Hematopoietic multipotent progenitor cell treated with erythropoietin and hydrocortisone succinate and interleukin-3 and kit ligand, for 8 days (in vitro differentiated cells): ENCODE measurements at regions not wholly inside any gene's neighbourhood (a gene's known extent, or its start where the extent isn't known, plus 50 kb on each side); places are given as distances from the start of the nearest gene placed in this dataset.
"Not testable (repeated sequence)": the region's sequence is repeated elsewhere in the genome, so short reads cannot be mapped to it uniquely, and the experiment has no call there.

Experiments
- DNase-seq: peaks from one replicate; pipeline ENCODE4 v3.0.0-alpha.2; 2015

DNA sequence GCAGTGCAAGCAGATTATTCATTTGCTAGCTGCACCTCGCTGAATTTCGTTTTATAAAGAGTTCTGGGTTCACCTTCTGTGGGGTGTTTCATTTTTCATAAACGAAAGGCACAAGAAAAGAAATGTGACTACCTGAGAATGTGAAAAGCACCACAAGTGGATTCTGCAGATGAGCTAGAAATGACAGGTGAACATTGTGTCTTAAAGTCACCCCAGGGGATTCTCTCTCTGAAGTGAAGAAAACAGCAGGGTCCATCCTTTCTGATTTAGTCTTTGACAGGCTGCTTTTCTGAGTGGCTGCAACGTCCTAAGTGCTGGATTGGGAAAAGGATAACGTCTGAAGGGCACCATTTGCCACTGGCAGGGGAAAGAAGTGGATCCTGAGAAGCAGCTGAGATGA lies 469.3 kb downstream of the SPATA31D1 start:
- no peak for DNase-seq

GRCh38 chr9:82458296-82458695 lies 469.7 kb downstream of the SPATA31D1 start:
- no peak for DNase-seq

DNA sequence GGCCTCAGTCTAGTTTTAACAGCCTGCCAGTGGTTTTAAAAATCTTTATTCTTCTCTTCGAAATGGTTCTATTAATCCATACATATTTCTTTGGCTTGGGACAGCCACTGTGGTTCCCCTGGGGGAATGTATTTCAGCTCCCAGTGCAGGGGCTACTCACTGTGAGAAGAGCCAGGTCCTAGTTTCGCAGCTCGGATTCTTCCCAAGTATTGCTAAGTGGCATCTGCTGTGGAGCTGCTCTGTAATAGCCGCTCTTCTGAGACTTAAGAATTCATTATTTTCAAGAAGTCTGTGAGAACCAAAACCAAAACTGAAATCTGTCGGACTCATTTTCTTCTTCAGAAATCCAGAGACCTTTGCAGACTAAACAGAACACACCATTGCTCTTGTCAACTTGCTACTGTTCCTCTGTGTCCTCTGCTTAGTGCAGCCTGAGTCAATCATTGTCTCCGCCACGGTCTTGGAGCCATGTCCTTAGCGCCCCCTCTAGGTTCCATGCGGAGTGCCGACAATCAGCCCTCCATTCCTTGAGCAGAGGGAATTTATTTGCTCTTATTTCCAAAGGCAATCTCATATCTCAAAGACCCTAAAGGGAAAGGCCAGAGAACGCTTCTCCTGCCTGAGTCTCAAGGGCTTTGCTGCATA lies 478.2 kb downstream of the SPATA31D1 start:
- DNase-seq: no peak

DNA sequence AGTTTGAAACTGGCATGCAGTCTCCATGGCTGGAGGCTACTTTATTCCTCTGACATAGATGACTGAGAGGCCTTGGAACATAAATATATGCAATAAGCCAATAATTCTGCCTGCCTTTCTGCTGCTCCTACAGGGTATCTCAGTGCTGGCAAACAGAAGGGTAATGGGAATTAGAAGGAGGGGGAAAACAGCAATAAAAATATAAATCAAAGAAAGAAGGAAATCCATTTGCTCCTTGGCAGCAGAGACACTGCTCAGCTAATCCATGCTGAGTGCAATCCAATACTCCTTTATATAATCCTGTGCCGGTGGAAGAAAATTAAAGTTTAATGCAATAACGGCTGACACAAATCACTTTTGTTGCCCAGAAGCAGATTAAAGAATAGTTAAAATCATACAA lies 478.9 kb downstream of the SPATA31D1 start:
- no peak for DNase-seq

- no peak for DNase-seq
Observed at GRCh38 chr9:82474235-82474634, 485.7 kb downstream of the SPATA31D1 start.

GRCh38 chr9:82475584-82476301 lies 487.2 kb downstream of the SPATA31D1 start:
- no peak for DNase-seq

DNA sequence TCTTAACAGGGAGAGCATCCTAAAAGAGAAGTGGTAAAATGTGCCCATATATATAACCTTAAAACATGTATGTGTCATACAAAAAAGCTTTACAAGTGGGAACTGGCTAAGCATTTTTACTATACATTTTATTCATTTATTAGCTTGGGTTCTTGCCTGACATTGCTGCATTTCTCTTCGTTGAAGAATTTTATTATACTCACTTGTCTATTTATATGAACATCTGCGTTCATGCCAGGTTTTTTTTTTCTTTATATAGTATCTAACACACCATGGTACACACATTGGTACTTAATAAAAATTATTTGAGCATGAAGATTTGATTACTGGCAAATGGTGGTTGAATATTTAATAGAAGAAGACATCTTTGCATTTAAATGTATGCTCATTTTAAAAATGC lies 492.3 kb downstream of the SPATA31D1 start:
- no peak for DNase-seq

GRCh38 chr9:82487935-82488312 lies 499.4 kb downstream of the SPATA31D1 start:
- DNase-seq: no peak

DNA sequence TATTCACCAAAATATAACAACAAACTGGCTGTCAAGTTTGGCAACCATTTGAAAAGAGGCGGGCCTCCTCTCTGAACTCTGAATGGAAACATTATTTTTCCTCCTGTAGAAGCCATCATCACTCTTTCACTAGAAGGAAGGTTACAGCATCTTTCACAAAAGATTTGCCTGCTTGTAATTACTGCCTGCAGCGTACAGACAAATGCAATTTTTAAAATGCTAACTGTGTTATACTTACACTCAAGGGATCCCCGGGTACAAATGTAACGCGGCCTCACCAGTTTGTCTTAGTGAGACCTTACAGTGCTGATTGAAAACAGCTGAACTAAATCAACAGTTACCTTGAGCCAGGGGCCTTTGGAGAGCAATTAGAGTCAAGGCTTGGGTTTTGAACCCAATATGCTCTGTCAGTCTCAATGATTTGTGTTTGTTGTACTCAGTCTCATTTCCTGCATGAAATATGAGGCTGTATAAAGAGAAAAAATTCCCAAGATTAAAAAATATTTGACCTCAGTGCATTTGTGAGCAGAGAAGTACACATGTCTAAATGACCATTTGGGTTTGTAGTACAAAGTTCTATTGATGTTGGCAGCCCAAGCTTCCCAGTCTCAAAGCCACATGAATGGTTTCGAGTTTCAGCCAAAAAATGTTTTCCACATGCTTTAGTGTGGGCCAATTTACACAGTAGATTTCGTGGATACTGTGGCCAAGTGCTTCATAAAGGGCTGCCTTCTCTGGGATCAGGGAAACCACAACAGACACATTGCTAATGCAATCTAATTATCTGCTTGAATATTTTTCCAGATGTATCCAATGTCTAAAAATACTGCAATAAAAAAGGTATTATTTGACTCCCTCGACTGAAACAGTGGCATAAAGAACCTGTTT lies 500.0 kb downstream of the SPATA31D1 start:
- no peak for DNase-seq

- no peak for DNase-seq
Observed at GRCh38 chr9:82489201-82489821, 500.7 kb downstream of the SPATA31D1 start.

DNA sequence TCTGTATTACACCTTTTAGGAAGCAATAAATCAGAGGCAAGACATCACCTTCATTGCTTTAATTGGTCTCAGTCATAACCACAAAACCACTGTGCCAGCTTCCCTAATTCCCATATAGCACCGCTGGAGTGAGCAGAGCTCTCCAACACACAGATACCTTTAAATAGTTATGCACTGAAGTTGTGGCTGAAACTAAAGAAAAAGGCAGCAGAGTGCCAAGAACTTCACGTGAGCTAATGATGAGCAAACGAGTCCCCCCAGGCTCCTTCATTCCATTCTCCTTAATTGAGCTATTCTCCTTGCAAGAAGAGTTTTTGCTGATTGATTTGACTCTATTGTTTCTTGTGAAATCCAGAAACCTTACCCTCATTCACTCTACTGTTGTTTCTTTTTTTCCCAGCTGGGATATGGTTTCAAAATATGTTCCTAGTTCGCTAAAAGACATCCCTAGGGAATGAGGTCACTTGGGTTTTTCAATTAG lies 501.5 kb downstream of the SPATA31D1 start:
- no peak for DNase-seq

DNA sequence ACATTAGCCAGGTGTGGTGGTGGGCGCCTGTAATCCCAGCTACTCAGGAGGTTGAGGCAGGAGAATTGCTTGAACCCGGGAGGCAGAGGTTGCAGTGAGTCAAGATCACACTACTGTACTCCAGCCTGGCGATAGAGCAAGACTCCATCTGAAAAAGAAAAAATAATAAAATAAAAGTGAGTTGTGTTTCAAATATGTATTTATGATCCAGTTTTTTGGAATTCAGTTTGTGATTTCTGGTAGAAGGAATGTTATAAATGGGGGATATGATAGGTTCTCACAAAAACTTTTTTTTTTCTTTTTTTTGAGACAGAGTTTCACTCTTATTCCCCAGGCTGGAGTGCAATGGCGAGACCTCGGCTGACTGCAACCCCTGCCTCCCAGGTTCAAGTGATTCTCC lies 502.2 kb downstream of the SPATA31D1 start:
- not testable (repeated sequence) for DNase-seq

DNA sequence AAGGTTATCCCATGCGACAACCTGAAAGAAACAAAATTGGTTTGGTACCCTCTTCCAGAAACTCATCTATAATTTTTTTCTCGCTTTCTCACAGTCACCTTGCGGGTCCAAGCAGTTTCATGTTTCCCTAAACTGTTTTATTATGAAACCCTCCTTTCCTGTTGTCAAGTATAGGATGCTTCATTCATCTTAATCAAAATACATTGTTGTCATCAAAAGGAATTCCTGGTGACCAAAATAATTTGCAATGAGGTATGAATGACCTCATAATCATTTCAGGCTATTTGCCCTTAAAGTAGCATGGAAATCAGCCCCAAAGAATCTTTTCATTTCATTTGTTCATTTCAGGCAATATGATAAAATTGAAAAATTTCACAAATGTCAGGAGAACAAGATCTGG lies 503.0 kb downstream of the SPATA31D1 start:
- no peak for DNase-seq

GRCh38 chr9:82492274-82492673 lies 503.7 kb downstream of the SPATA31D1 start:
- DNase-seq: no peak

DNA sequence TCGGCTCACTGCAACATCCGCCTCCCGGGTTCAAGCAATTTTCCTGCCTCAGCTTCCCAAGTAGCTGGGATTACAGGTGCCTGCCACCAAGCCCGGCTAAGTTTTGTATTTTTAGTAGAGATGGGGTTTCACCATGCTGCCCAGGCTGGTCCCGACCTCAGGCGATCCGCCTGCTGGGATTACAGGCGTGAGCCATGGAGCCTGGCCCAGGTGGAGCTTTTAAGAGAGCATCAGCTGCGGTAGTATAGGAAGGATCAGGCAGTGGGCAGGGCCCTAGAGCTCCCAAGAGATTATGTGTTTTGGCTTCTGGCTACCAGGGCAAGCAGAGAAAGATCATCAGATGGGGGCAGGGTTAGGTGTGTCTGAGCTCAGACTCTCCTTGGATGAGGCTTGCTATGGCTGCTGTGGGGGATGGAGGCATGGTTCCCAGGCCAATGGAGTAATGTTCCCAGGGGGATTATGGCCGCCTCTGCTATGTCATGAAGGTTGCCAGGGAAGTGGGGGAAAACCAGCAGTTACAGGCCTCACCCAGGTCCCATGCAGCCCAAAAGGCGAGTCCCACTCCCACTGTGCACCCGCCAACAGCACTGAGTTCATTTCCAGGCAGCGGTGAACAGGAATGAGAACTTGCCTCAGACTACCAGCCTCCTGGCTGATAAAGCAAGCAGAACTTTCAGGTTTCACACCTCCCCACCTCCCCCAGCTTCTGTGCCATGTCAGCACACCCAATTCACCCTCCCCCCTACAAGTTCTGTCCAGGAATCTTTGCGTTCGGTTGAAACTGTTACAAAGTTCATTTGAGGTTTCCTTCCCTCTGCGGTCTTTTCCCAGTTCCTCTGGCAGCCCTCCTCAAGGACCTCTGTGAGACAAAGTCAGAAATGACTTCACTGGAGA lies 507.6 kb downstream of the SPATA31D1 start:
- no peak for DNase-seq

DNA sequence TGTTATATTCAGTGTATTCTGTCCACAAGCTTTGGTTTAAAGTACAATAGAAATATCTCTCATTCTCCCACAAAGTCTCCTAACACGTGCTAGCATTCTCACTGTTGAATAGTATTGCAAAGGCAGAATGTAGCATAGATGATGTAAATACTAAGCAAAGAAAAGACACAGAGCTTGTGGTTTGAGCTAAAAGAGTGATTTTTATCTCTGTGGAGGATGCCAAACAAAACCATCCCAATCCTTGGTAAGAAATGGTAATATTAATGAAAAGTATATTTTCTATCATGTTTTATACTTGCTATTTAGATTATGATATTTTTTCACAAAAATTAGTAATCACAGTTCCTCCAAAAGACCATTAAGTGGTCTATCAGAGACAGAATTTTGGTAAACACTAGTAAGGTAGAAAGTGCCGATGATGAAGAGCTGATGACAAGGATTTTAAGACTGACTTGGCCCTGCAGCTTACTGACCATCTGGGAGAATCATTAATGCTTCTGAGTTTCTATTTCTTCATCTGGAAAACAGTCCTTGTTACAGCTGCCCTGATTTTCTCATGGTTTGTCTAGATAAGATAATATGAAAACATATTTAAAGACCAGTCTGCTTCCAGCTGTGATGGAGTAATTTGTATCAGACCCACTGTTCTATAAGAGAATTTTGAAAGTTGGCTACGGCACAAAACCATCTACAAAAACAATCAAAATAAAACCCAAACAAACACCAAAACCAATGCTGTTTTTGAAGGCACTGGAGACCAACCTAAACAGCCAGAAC lies 510.2 kb downstream of the SPATA31D1 start:
- no peak for DNase-seq

DNA sequence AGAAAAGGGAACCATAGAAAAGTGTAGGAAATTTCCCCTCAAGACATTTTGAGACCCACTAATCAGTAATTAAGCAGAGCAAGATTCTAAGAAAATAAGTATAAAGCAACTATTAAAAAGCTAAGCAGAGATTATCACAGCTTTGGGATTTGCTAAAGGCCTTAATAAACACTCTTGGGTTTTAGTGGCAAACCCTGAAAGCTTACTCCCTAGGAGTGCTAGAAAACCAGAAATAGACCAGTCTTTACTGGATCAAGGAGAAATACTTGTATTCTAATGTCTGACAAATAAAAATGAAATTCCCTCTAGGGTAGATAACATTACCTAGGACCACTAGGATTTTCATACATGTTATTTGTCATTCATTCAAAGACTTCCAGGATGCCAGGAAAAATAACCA lies 510.8 kb downstream of the SPATA31D1 start:
- DNase-seq: no peak

DNA sequence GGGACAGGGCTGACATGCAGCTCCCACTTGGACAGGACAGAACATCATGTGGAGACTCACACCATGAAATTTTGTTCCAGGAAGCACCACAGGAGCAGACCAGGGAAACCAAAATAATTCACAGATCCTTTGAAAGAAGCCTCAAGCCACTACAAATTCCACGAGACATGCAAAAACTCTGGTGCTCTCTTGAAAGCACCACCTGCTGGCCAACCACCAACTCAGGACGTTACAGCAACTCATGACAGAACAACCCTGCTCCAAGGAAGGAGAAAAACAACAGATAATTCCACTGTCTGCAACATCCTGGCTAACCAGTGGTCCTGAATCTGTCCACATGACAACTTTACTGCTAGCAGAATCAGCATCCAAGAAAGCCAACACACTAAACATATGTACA lies 516.0 kb downstream of the SPATA31D1 start:
- DNase-seq: no peak

GRCh38 chr9:82511626-82512025 lies 523.1 kb downstream of the SPATA31D1 start:
- no peak for DNase-seq

GRCh38 chr9:82512728-82513127 lies 524.2 kb downstream of the SPATA31D1 start:
- no peak for DNase-seq

DNA sequence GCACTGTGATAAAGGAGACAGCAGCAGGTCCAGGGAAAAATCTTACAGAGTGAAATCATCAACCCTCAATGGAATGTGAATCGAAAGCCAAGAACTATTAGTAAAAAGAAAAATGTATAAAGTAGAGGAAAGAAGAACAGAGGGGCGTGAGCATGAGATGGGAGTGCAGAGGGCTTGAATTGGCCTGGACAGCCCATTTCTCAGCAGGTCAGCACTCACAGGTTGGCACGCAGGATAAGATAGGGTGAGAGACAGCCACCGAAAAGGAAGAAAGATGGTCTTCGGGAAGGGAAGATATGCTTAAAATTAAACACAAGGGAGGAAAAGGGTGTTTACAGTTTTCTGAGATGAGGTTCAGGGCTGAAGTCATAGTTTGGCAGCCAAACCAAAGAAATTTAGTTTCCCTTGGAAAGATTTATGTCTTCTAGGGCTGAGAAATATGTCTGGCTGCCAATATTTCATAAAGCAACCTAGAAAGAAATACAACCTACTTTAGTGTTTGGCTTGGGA lies 524.7 kb downstream of the SPATA31D1 start:
- DNase-seq: no peak
